ENCODE measurements at regions not wholly inside any gene's neighbourhood (a gene's known extent, or its start where the extent isn't known, plus 50 kb on each side); places are given as distances from the start of the nearest gene placed in this dataset.
"Not testable (repeated sequence)": the region's sequence is repeated elsewhere in the genome, so short reads cannot be mapped to it uniquely, and the experiment has no call there.

- no peak for DNase-seq
Measured at GRCh38 chrX:112577146-112577545, 102.6 kb downstream of the LHFPL1 start.

GRCh38 chrX:112571388-112571787 lies 108.3 kb downstream of the LHFPL1 start:
- DNase-seq: no peak

- DNase-seq: no peak
Measured at GRCh38 chrX:112555831-112556230, 123.9 kb downstream of the LHFPL1 start.

GRCh38 chrX:112545051-112545450 lies 134.7 kb downstream of the LHFPL1 start:
- no peak for DNase-seq

- no peak for DNase-seq
Measured at GRCh38 chrX:112536544-112536943, 143.2 kb downstream of the LHFPL1 start.

- DNase-seq: no peak
Measured at GRCh38 chrX:112527903-112528302, 151.8 kb downstream of the LHFPL1 start.

GRCh38 chrX:112521676-112522075 lies 158.1 kb downstream of the LHFPL1 start:
- no peak for DNase-seq

- no peak for DNase-seq
Measured at GRCh38 chrX:112520124-112520523, 159.6 kb downstream of the LHFPL1 start.

- DNase-seq: no peak
Measured at GRCh38 chrX:112513154-112513553, 166.6 kb downstream of the LHFPL1 start.

- DNase-seq: no peak
Measured at GRCh38 chrX:112512509-112512908, 167.2 kb downstream of the LHFPL1 start.

GRCh38 chrX:112510629-112511028 lies 169.1 kb downstream of the LHFPL1 start:
- no peak for DNase-seq

GRCh38 chrX:112477653-112478052 lies 202.1 kb downstream of the LHFPL1 start:
- no peak for DNase-seq

- DNase-seq: no peak
Measured at GRCh38 chrX:112473654-112474053, 206.1 kb downstream of the LHFPL1 start.

- DNase-seq: no peak
Measured at GRCh38 chrX:112470551-112470950, 209.2 kb downstream of the LHFPL1 start.

- not testable (repeated sequence) for DNase-seq
Measured at GRCh38 chrX:112461949-112462450, 217.7 kb downstream of the LHFPL1 start.

GRCh38 chrX:112457788-112458187 lies 221.9 kb downstream of the LHFPL1 start:
- no peak for DNase-seq

- DNase-seq: no peak
Measured at GRCh38 chrX:112450810-112451209, 228.9 kb downstream of the LHFPL1 start.

GRCh38 chrX:112440277-112440676 lies 239.5 kb downstream of the LHFPL1 start:
- DNase-seq: no peak

- no peak for DNase-seq
Measured at GRCh38 chrX:112424166-112424565, 255.6 kb downstream of the LHFPL1 start.

- no peak for DNase-seq
Measured at GRCh38 chrX:112391313-112391712, 288.4 kb downstream of the LHFPL1 start.

- DNase-seq: not testable (repeated sequence)
Measured at GRCh38 chrX:112381649-112382298, 298.0 kb downstream of the LHFPL1 start.

- no peak for DNase-seq
Measured at GRCh38 chrX:112380541-112381278, 298.1 kb upstream of the TRPC5 start.

- DNase-seq: no peak
Measured at GRCh38 chrX:112377481-112377880, 294.9 kb upstream of the TRPC5 start.

GRCh38 chrX:112368371-112368770 lies 285.8 kb upstream of the TRPC5 start:
- no peak for DNase-seq
